ENCODE measurements at regions not wholly inside any gene's neighbourhood (a gene's known extent, or its start where the extent isn't known, plus 50 kb on each side); places are given as distances from the start of the nearest gene placed in this dataset.

DNA sequence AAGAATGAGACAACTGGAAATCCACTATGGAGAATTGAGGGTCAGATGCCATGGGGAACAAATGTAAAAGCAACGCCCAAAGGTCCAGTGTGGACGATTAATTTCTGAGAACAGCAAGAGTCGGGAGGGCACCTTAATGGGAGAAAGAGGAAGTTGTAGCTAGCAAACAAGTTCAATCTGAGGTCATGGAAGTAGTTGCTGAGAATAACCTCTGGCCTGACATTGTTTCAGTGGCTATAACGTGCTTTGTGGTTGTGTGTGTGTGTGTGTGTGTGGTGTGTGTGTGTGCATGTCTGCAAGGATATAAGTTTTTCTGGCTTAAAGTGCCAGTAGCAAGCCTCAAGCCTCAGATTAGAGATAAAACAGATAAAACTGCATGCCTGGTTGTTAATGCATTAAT lies 1630.1 kb upstream of the TENM4 start:
- no peak overlapping the region for H3K4me3 ChIP-seq
- DNase-seq (ENCODE audit: low read depth in 1 of 2, low spot score in 1 of 2) = no peak
- peaks cover 8% of the 10 kb centered on the region for H3K4me1 ChIP-seq (ENCODE audit: low read depth)
- no peaks in the 10 kb centered on the region for H3K36me3 ChIP-seq
- no peaks in the 10 kb centered on the region for H3K9me3 ChIP-seq (ENCODE audit: low read depth)
- TF ChIP-seq, protein P1, sequence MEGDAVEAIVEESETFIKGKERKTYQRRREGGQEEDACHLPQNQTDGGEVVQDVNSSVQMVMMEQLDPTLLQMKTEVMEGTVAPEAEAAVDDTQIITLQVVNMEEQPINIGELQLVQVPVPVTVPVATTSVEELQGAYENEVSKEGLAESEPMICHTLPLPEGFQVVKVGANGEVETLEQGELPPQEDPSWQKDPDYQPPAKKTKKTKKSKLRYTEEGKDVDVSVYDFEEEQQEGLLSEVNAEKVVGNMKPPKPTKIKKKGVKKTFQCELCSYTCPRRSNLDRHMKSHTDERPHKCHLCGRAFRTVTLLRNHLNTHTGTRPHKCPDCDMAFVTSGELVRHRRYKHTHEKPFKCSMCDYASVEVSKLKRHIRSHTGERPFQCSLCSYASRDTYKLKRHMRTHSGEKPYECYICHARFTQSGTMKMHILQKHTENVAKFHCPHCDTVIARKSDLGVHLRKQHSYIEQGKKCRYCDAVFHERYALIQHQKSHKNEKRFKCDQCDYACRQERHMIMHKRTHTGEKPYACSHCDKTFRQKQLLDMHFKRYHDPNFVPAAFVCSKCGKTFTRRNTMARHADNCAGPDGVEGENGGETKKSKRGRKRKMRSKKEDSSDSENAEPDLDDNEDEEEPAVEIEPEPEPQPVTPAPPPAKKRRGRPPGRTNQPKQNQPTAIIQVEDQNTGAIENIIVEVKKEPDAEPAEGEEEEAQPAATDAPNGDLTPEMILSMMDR (IDR thresholded peaks at IDR 0.05; ENCODE audit: low read depth, low read length) = no peak
- no peaks in the 10 kb centered on the region for H3K27me3 ChIP-seq
- H3K27ac ChIP-seq = no peak overlapping the region

DNA sequence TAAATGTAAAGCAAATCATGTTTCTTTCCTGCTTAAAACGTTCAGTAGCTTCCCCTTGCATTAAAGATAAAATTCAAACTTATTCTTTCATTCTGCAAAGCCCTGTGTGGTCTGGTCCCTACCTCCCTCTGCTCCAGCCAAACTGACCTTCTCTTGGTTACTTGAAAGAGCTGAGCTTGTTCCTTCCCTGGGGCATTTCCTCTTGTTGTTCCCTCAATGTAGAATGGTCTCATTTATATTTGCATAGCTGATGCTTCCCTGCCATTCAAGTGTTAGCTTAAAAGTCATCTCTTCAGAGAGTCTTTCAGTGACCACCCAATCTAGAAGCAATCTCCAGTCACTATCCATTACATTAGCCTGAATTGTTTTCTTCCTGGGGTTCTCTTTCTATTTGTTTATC lies 1618.5 kb upstream of the TENM4 start:
- Histone ChIP-seq H3K27ac (no peak overlapping the region), H3K4me3 (no peak overlapping the region), H3K27me3 (no peaks in the 10 kb centered on the region), H3K36me3 (no peaks in the 10 kb centered on the region), H3K9me3 (ENCODE audit: low read depth) (no peaks in the 10 kb centered on the region), H3K4me1 (ENCODE audit: low read depth) (no peaks in the 10 kb centered on the region)
- TF ChIP-seq, protein P1 (IDR thresholded peaks at IDR 0.05; ENCODE audit: low read depth, low read length) = no peak
- DNase-seq (ENCODE audit: low read depth in 1 of 2, low spot score in 1 of 2) = no peak

DNA sequence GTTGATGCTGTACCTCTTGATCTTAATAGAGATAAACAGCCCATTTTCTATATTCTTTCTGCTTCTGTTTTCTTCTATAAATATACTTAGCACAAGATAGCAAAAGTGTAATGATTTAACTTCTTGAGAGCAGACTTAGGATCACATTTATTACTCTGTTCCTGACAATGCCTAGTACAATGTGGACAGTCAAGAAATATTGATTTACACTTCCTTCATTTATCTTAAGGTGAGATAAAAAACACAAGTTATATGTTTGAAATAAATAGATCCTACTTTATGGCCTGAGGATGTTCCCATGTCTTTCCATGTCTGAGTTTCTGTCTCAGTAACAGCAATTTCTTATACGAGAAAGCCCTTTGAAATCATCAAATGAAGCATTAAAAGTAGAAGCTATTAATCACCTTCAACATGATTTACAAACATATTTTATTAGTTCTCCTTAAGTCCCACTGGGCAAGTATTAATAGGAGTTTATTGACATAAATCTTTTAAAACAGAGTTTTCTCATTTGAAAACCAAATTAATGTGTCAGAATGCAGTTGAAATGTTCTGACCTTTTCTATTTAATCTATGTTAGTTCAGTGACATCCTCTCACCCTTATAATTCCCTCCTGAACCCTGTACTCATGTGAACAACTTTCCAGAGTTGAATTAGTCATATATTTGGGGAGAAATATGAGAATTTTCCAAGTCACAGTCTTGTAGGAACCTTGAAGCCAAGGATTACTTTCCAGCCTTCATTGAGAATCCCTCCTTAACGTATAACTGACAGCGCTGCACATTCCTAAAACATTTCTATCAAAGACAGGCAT lies 1611.7 kb upstream of the TENM4 start:
- H3K36me3 ChIP-seq = no peaks in the 10 kb centered on the region
- H3K4me1 ChIP-seq (ENCODE audit: low read depth) = no peaks in the 10 kb centered on the region
- DNase-seq (ENCODE audit: low read depth in 1 of 2, low spot score in 1 of 2) = no peak
- no peak overlapping the region for H3K4me3 ChIP-seq
- TF ChIP-seq, protein P1 (IDR thresholded peaks at IDR 0.05; ENCODE audit: low read depth, low read length) = no peak
- no peak overlapping the region for H3K27ac ChIP-seq
- no peaks in the 10 kb centered on the region for H3K27me3 ChIP-seq
- no peaks in the 10 kb centered on the region for H3K9me3 ChIP-seq (ENCODE audit: low read depth)

DNA sequence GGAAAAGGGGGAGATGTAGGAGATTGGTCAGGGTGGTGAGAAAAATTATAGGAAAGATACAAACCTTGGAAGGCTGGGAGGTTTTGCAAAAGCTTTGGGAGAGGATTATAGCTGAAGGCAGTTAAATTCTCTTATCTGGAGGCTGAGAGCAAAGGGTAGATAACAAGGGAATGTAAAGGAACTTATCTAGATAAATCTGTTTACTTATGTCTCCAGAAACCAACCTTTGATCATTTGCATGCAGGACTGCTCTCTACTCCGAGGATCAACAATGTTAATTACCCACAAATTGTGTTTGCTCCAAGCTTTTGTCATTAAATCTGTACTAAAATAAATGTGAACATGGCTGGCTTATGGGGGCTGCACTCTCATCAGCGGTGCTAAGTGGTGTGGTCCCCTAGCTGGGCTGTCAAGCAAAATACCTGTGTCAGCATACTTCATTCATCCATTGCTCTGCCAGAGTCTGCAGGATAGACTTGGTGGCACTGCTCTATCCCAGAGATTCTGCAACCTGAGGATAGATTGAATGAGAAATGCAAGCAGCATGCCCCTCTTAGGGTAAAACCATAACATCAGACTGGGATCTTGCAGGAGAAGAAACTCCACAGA lies 1599.2 kb upstream of the TENM4 start:
- H3K9me3 ChIP-seq (ENCODE audit: low read depth) = peaks cover 6% of the 10 kb centered on the region
- no peaks in the 10 kb centered on the region for H3K36me3 ChIP-seq
- H3K4me3 ChIP-seq = no peak overlapping the region
- no peaks in the 10 kb centered on the region for H3K27me3 ChIP-seq
- no peaks in the 10 kb centered on the region for H3K4me1 ChIP-seq (ENCODE audit: low read depth)
- no peak overlapping the region for H3K27ac ChIP-seq
- DNase-seq (ENCODE audit: low read depth in 1 of 2, low spot score in 1 of 2) = no peak
- TF ChIP-seq, protein P1 (IDR thresholded peaks at IDR 0.05; ENCODE audit: low read depth, low read length) = no peak

DNA sequence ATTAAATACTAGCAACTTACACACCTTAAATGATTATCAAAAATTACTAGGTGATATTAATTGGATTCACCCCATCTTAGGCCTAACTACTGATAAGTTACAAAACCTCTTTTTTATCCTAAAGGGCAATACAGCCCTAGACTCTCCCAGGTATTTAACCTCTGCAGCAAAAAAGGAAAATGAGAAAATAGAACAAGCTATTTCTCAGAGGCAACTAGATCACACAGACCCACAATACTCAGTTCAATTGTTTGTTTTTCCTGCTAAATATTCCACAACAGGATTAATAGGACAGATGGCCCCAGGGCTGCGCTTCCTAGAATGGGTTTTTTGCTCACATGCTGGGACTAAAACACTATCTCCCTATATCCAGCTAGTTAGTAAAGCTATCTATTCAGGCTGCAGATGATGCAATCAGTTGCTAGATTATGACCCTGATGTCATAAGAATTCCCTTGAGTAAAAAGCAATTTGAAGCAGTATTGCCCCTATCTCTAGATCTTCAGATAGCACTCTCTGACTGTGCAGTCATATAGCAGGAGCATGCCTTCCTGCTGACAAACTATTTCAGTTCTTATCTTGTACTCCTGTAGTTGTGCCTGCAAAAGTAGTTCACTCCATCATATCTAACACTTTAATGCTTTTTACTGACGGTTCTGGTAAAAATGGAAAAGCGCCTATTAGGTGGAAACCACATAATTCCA lies 1595.5 kb upstream of the TENM4 start:
- no peaks in the 10 kb centered on the region for H3K27me3 ChIP-seq
- no peaks in the 10 kb centered on the region for H3K4me1 ChIP-seq (ENCODE audit: low read depth)
- H3K4me3 ChIP-seq = no peak overlapping the region
- H3K36me3 ChIP-seq = no peaks in the 10 kb centered on the region
- H3K27ac ChIP-seq = no peak overlapping the region
- no peak for DNase-seq (ENCODE audit: low read depth in 1 of 2, low spot score in 1 of 2)
- TF ChIP-seq, protein P1 (IDR thresholded peaks at IDR 0.05; ENCODE audit: low read depth, low read length) = no peak
- no peaks in the 10 kb centered on the region for H3K9me3 ChIP-seq (ENCODE audit: low read depth)
